Activated CD8-positive, alpha-beta T cell treated with anti-CD3 and anti-CD28 coated beads for 36 hours (primary cell): ENCODE measurements at regions not wholly inside any gene's neighbourhood (a gene's known extent, or its start where the extent isn't known, plus 50 kb on each side); places are given as distances from the start of the nearest gene placed in this dataset.

Experiments used
- ATAC-seq: fragments of 200-7000 bp; cut with Tn5 transposase; one replicate; pipeline ENCODE4 v1.10.0; 2021; ENCODE audit warnings: mild to moderate bottlenecking, moderate library complexity
- CTCF ChIA-PET: fragments of 350-600 bp; sonication (Branson Sonifier 250); formaldehyde crosslinking; loops from one replicate; lab custom pipeline; 2021; ENCODE audit warnings: antibody characterized with exemption; lab: Charles Lee
- POLR2A ChIA-PET: fragments of 350-600 bp; sonication (Branson Sonifier 250); formaldehyde crosslinking; loops from one replicate; lab custom pipeline; 2021; ENCODE audit warnings: antibody characterized with exemption; lab: Charles Lee
- DNase-seq: peaks from one replicate; pipeline ENCODE4 v3.0.0-alpha.2; 2020
- H3K27ac Mint-ChIP-seq: one replicate; pipeline ENCODE4 v1.8.0; 2021; ENCODE audit warnings: mild to moderate bottlenecking, mixed read lengths
- H3K27me3 Mint-ChIP-seq: one replicate; pipeline ENCODE4 v1.8.0; 2021; ENCODE audit warnings: mixed read lengths
- H3K36me3 Mint-ChIP-seq: one replicate; pipeline ENCODE4 v1.8.0; 2021; ENCODE audit warnings: low read depth, mixed read lengths
- H3K4me1 Mint-ChIP-seq: one replicate; pipeline ENCODE4 v1.8.0; 2021; ENCODE audit warnings: low read depth, mixed read lengths
- H3K4me3 Mint-ChIP-seq: one replicate; pipeline ENCODE4 v1.8.0; 2021; ENCODE audit warnings: mild to moderate bottlenecking, moderate library complexity, mixed read lengths
- H3K9me3 Mint-ChIP-seq: one replicate; pipeline ENCODE4 v1.8.0; 2021; ENCODE audit warnings: mixed read lengths
- intact Hi-C: fragments of 100-400 bp; cut with micrococcal nuclease; formaldehyde crosslinking; loops from one replicate; pipeline ENCODE4 v1.10.0; 2022
- TF ChIP-seq, protein P1 (sequence below): fragments of 200-600 bp; IDR thresholded peaks from one replicate; pipeline ENCODE4 v1.8.0; 2022; ENCODE audit warnings: antibody characterized with exemption, mild to moderate bottlenecking

- CTCF ChIA-PET, result interaction anchor here (1.0 kb wide), 1 partner anchor 10 kb away, joined by 3 read pairs; no protein-coding TSS in a partner anchor
- no peak for ATAC-seq
- H3K4me3 Mint-ChIP-seq, result no peak overlapping the region
- H3K27ac Mint-ChIP-seq, result no peak overlapping the region
- no peaks in the 10 kb centered on the region for H3K27me3 Mint-ChIP-seq
- TF ChIP-seq, protein P1, sequence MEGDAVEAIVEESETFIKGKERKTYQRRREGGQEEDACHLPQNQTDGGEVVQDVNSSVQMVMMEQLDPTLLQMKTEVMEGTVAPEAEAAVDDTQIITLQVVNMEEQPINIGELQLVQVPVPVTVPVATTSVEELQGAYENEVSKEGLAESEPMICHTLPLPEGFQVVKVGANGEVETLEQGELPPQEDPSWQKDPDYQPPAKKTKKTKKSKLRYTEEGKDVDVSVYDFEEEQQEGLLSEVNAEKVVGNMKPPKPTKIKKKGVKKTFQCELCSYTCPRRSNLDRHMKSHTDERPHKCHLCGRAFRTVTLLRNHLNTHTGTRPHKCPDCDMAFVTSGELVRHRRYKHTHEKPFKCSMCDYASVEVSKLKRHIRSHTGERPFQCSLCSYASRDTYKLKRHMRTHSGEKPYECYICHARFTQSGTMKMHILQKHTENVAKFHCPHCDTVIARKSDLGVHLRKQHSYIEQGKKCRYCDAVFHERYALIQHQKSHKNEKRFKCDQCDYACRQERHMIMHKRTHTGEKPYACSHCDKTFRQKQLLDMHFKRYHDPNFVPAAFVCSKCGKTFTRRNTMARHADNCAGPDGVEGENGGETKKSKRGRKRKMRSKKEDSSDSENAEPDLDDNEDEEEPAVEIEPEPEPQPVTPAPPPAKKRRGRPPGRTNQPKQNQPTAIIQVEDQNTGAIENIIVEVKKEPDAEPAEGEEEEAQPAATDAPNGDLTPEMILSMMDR, result no peak
- no peaks in the 10 kb centered on the region for H3K4me1 Mint-ChIP-seq
- POLR2A ChIA-PET, result no interaction called here
- intact Hi-C loops, result no loop called here
- DNase-seq, result no peak
- H3K36me3 Mint-ChIP-seq, result no peaks in the 10 kb centered on the region
- H3K9me3 Mint-ChIP-seq, result no peaks in the 10 kb centered on the region
Observed at GRCh38 chr6:147772724-147773123, 264.2 kb downstream of the SAMD5 start.

- TF ChIP-seq, protein P1, result no peak
- no peak for DNase-seq
- Mint-ChIP-seq H3K27ac (no peak overlapping the region), H3K9me3 (no peaks in the 10 kb centered on the region), H3K4me1 (no peaks in the 10 kb centered on the region), H3K4me3 (no peak overlapping the region), H3K27me3 (no peaks in the 10 kb centered on the region), H3K36me3 (no peaks in the 10 kb centered on the region)
- ATAC-seq, result no peak
- ChIA-PET POLR2A (no interaction called here), CTCF (no interaction called here)
- intact Hi-C loops, result no loop called here
Observed at GRCh38 chr6:147774856-147775255, 266.4 kb downstream of the SAMD5 start.

DNA sequence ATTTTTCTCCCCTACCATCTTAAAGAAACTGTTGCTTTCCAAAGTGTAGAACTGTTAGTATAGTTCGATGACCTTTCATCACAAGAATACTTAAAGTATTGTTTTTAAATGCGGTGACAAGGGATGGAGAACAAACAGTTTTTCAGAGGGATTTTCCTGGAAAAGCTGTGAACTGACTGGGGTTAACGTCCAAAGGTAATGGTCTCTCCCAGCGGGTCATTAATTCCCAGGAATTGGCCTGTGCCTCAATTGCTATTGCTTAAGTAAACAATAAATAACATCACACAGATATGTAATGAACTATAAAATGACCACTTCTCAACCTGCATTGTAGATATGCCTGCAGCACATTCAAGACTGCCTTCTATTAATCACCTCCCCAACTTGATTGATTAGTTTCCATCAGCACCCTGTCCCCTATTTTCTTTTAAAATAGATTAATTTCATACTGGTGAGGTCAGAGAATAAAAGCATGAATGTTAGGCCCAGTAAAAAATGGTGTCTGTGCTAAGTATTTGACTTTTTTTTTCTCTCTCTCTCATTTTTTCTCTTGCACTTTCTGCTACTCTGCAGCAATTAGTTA lies 268.2 kb downstream of the SAMD5 start:
- no peaks in the 10 kb centered on the region for H3K9me3 Mint-ChIP-seq
- ChIA-PET POLR2A (no interaction called here), CTCF (no interaction called here)
- H3K4me1 Mint-ChIP-seq, result no peaks in the 10 kb centered on the region
- intact Hi-C loops, result no loop called here
- ATAC-seq (no peak), DNase-seq (no peak)
- TF ChIP-seq, protein P1, result no peak
- H3K36me3 Mint-ChIP-seq, result no peaks in the 10 kb centered on the region
- H3K27ac Mint-ChIP-seq, result no peak overlapping the region
- H3K27me3 Mint-ChIP-seq, result no peaks in the 10 kb centered on the region
- no peak overlapping the region for H3K4me3 Mint-ChIP-seq

GRCh38 chr6:147779624-147780023 lies 271.1 kb downstream of the SAMD5 start:
- no peaks in the 10 kb centered on the region for H3K27me3 Mint-ChIP-seq
- no peak overlapping the region for H3K27ac Mint-ChIP-seq
- ChIA-PET CTCF (no interaction called here), POLR2A (no interaction called here)
- intact Hi-C loops, result no loop called here
- TF ChIP-seq, protein P1, result no peak
- no peaks in the 10 kb centered on the region for H3K4me1 Mint-ChIP-seq
- no peaks in the 10 kb centered on the region for H3K36me3 Mint-ChIP-seq
- ATAC-seq, result no peak
- H3K4me3 Mint-ChIP-seq, result no peak overlapping the region
- DNase-seq, result no peak
- no peaks in the 10 kb centered on the region for H3K9me3 Mint-ChIP-seq

- H3K27ac Mint-ChIP-seq, result no peak overlapping the region
- ChIA-PET CTCF (interaction anchor here (1.1 kb wide), 1 partner anchor 9 kb away, joined by 3 read pairs; no protein-coding TSS in a partner anchor), POLR2A (no interaction called here)
- no peak overlapping the region for H3K4me3 Mint-ChIP-seq
- H3K4me1 Mint-ChIP-seq, result no peaks in the 10 kb centered on the region
- H3K27me3 Mint-ChIP-seq, result no peaks in the 10 kb centered on the region
- H3K9me3 Mint-ChIP-seq, result no peaks in the 10 kb centered on the region
- intact Hi-C loops, result no loop called here
- no peak for DNase-seq
- H3K36me3 Mint-ChIP-seq, result no peaks in the 10 kb centered on the region
- ATAC-seq, result no peak
- TF ChIP-seq, protein P1, result no peak
Observed at GRCh38 chr6:147782302-147782701, 273.8 kb downstream of the SAMD5 start.
